ENCODE measurements at regions not wholly inside any gene's neighbourhood (a gene's known extent, or its start where the extent isn't known, plus 50 kb on each side); places are given as distances from the start of the nearest gene placed in this dataset.
"Not testable (repeated sequence)": the region's sequence is repeated elsewhere in the genome, so short reads cannot be mapped to it uniquely, and the experiment has no call there.

DNA sequence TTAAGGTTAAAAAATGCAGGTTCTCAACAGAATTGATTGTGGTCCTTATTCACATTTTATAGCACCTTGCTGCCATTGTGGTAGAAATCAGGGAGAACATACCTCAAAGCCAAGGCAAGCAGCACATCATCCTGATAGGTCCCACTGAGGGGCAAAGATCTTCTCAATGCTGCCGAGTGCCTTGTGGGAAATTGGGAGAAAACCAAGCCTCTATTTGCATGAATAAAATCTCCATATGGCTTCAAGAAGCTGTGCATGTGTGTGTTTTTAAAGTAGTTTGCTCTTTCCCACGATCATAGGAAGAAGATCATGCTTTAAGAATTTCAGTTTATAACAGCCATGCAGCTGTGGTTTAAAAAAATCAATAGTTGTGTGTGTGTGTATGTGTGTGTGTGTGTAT is 216.9 kb upstream of the FBXL7 start:
- Histone ChIP-seq H3K36me3 (no peaks in the 10 kb centered on the region), H3K27me3 (no peaks in the 10 kb centered on the region), H3K4me3 (no peak overlapping the region), H3K4me1 (no peaks in the 10 kb centered on the region), H3K27ac (no peak overlapping the region), H3K9me3 (no peaks in the 10 kb centered on the region)
- TF ChIP-seq POLR2A (IDR thresholded peaks at IDR 0.05): no peak
- TF ChIP-seq, protein P1, sequence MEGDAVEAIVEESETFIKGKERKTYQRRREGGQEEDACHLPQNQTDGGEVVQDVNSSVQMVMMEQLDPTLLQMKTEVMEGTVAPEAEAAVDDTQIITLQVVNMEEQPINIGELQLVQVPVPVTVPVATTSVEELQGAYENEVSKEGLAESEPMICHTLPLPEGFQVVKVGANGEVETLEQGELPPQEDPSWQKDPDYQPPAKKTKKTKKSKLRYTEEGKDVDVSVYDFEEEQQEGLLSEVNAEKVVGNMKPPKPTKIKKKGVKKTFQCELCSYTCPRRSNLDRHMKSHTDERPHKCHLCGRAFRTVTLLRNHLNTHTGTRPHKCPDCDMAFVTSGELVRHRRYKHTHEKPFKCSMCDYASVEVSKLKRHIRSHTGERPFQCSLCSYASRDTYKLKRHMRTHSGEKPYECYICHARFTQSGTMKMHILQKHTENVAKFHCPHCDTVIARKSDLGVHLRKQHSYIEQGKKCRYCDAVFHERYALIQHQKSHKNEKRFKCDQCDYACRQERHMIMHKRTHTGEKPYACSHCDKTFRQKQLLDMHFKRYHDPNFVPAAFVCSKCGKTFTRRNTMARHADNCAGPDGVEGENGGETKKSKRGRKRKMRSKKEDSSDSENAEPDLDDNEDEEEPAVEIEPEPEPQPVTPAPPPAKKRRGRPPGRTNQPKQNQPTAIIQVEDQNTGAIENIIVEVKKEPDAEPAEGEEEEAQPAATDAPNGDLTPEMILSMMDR (IDR thresholded peaks at IDR 0.05): no peak
- intact Hi-C loops (cut with DNase I; ENCODE audit: low total_unique reads): no loop called here
- DNase-seq: no peak

DNA sequence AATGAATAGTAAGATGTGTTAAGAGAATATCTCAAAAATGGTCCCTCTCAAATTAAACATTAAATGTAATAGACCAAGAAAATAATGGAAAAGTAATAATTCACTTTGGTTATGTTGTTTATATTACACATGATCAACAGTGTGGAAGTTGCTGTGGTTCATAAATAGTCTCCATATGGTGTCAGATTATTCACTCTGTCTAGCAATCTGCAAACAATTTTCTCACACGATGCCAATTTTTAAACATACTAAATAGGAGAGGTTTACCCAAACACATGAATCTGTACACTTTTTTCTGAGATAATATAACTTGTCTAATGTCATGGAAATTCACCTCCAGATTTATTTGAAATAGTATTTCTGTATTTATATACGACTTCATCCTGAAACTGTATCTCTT is 217.4 kb upstream of the FBXL7 start:
- intact Hi-C loops (cut with DNase I; ENCODE audit: low total_unique reads): no loop called here
- Histone ChIP-seq H3K27ac (no peak overlapping the region), H3K4me1 (no peaks in the 10 kb centered on the region), H3K27me3 (no peaks in the 10 kb centered on the region), H3K9me3 (no peaks in the 10 kb centered on the region), H3K36me3 (no peaks in the 10 kb centered on the region), H3K4me3 (no peak overlapping the region)
- DNase-seq: no peak
- TF ChIP-seq POLR2A (IDR thresholded peaks at IDR 0.05): no peak
- TF ChIP-seq, protein P1 (IDR thresholded peaks at IDR 0.05): no peak

DNA sequence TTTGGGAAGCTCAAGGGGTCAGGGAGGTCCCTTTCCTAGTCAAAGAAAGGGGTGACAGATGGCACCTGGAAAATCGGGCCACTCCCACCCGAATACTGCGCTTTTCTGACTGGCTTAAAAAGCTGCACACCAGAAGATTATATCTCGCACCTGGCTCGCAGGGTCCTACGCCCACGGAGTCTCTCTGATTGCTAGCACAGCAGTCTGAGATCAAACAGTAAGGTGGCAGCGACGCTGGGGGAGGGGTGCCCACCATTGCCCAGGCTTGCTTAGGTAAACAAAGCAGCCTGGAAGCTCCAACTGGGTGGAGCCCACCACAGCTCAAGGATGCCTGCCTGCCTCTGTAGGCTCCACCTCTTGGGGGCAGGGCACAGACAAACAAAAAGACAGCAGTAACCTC is 228.4 kb upstream of the FBXL7 start:
- H3K36me3 ChIP-seq; H3K4me1 ChIP-seq; intact Hi-C loops (cut with DNase I; ENCODE audit: low total_unique reads); H3K9me3 ChIP-seq; DNase-seq; H3K4me3 ChIP-seq; H3K27me3 ChIP-seq; H3K27ac ChIP-seq: not testable (repeated sequence)

DNA sequence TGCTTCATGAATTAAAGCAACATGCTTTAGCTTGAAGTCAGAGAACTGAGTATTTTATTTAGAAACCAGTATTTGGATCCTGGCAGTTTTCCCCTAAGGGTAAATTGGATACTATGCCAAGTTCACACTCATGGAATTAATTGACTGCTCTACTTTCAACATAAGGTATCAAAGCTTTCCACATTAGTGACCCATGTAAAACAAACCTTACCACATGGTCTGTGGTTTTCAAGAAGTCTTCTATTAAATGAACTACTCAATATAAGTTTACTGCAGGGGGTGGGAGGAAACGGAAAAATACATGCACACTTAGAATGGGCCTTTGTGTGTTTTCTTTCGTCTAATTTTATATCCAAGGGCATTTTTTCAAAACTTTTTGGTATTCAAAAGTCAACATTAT is 232.0 kb upstream of the FBXL7 start:
- no peak overlapping the region for H3K4me3 ChIP-seq
- no peaks in the 10 kb centered on the region for H3K27me3 ChIP-seq
- DNase-seq: no peak
- no peak for TF ChIP-seq POLR2A (IDR thresholded peaks at IDR 0.05)
- TF ChIP-seq, protein P1 (IDR thresholded peaks at IDR 0.05): no peak
- no peaks in the 10 kb centered on the region for H3K36me3 ChIP-seq
- no peaks in the 10 kb centered on the region for H3K4me1 ChIP-seq
- no peak overlapping the region for H3K27ac ChIP-seq
- intact Hi-C loops (cut with DNase I; ENCODE audit: low total_unique reads): no loop called here
- H3K9me3 ChIP-seq: no peaks in the 10 kb centered on the region

DNA sequence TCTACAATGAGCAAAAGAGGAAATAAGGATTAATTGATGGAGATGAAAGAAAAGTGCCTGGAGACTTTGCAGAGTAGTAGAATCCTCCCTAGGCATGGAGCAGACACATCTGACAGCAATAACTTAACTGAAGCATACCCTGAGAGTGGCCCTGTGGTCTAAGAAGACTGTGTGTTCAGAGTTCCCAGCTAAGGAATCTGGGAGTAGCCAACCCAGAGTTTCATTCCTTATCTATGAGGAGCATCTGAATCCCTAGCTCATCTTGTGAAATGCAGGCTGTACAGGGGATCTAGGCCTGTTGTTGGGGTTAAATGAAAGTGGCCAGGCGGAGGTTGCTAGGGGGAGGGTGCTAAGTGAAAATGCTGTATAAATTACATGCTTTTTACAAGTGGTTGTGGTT is 233.1 kb upstream of the FBXL7 start:
- TF ChIP-seq, protein P1 (IDR thresholded peaks at IDR 0.05): no peak
- TF ChIP-seq POLR2A (IDR thresholded peaks at IDR 0.05): no peak
- no peak for DNase-seq
- no peaks in the 10 kb centered on the region for H3K4me1 ChIP-seq
- no peaks in the 10 kb centered on the region for H3K27me3 ChIP-seq
- H3K4me3 ChIP-seq: no peak overlapping the region
- no peaks in the 10 kb centered on the region for H3K36me3 ChIP-seq
- no peak overlapping the region for H3K27ac ChIP-seq
- H3K9me3 ChIP-seq: no peaks in the 10 kb centered on the region
- intact Hi-C loops (cut with DNase I; ENCODE audit: low total_unique reads): no loop called here

DNA sequence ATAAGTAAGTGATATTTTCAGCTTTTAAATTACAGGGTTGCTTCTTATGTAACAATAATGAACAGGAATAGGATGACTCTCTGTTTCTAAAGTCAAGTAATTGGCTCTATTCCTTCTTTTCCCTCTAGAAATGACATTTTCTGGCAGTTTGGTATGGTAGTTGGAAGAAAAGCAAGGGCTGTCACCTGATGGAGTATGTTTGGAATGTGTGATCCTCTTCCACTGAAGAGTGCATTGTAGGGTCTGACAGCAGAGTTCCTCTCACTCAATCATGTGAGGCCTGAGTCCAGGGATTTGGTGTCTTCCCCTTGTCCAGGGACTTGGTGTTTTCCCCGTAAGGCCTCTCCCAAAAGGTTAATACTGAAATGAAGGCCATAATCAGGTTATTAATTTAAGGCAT is 233.8 kb upstream of the FBXL7 start:
- no peak for DNase-seq
- TF ChIP-seq, protein P1 (IDR thresholded peaks at IDR 0.05): no peak
- TF ChIP-seq POLR2A (IDR thresholded peaks at IDR 0.05): no peak
- H3K4me3 ChIP-seq: no peak overlapping the region
- intact Hi-C loops (cut with DNase I; ENCODE audit: low total_unique reads): no loop called here
- no peak overlapping the region for H3K27ac ChIP-seq
- H3K9me3 ChIP-seq: no peaks in the 10 kb centered on the region
- H3K36me3 ChIP-seq: no peaks in the 10 kb centered on the region
- peaks cover 0 to 5% of the 10 kb centered on the region in 2 donors for H3K4me1 ChIP-seq
- no peaks in the 10 kb centered on the region for H3K27me3 ChIP-seq

All from uterus (tissue), 3 donors.